Left renal cortex interstitium (tissue), 4 donors: ENCODE measurements at regions not wholly inside any gene's neighbourhood (a gene's known extent, or its start where the extent isn't known, plus 50 kb on each side); places are given as distances from the start of the nearest gene placed in this dataset.
"Not testable (repeated sequence)": the region's sequence is repeated elsewhere in the genome, so short reads cannot be mapped to it uniquely, and the experiment has no call there.

Experiments used
- DNase-seq, 4 donors: peaks; one replicate each; pipeline ENCODE4 v3.0.0-alpha.2; 2013; ENCODE audit warnings: low read depth in 4 of 4, low spot score in 2 of 4, missing footprints in 1 of 4

DNA sequence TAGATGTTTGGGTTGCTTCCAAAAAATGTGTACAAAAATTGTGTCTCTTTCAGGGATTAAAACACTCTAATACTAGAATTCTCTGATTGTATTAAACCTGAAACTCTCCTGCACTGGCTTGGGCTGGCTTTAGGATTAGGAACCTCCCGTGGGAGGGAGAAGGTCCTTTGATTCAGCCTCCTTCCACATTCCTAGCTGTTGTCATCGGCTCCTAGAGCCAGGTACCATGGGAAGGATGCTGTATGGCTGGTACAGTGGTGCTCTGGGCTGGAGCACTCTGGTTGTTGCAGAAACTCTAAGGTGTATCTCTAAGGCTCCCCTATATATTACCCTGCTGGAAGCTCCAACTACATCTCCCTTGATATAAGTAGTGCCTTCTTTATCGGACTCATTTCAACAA, 245.2 kb upstream of the FOXK1 start:
- no peak for DNase-seq

DNA sequence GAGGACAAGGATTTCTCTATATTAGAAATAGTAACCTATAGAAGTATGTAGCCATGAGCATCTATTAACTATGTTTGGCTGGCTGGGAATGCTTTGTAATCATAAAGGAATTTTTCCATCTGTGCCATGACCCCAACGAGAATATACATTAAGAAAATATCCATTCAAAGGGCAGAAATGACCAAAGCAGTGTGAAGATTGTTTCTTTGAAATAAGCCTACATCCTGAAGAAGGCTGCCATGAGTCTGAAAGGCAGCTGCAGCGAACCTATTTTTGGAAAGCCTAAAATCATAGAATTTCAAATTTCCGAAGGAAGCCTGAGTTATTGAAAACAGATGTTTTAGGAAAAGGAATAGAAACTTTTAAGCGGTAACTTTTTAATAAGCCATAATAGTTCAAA, 244.2 kb upstream of the FOXK1 start:
- DNase-seq: no peak

DNA sequence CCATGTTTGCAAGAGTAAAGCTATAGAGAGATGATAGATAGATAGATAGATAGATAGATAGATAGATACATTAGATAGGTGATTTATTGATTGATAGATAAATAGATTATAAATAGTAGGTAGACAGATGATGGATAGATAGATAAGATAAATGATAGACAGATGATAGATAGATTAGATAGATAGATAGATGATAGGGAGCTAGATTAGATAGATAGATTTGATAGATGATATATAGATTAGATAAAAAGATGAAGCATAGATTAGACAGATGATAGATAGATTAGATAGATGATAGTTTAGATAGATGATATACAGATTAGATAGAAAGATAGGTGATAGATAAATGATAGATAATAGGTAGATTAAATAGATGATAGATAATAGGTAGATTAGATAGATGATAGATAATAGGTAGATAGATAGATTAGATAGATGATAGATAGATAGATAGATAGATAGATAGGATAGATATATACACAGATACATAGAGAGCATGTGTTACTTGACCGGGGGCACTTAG, 243.3 kb upstream of the FOXK1 start:
- no peak for DNase-seq

- no peak for DNase-seq
Observed at GRCh38 chr7:4439444-4439843, 242.7 kb upstream of the FOXK1 start.

DNA sequence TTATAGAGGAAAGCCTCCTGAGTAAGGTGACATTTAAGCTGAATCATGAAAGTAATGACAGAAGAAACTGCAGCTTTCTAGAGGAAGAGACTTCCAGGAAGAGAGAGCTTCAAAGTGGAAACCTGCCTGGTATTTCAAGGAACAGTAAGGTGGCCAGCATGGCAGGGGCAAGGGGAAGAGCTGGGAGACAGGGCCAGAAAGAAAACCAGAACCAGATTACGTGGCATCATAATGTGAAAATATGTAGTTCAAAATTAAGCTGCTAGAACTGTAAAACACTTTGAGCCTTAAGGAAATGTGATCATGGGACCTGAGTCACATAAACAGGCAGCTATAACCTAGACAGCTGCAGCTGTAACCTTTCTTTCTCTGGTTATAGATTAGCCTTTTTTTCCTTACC, 238.0 kb upstream of the FOXK1 start:
- DNase-seq: no peak

- DNase-seq: no peak
Observed at GRCh38 chr7:4445777-4446176, 236.3 kb upstream of the FOXK1 start.

- DNase-seq: no peak
Observed at GRCh38 chr7:4449263-4449662, 232.8 kb upstream of the FOXK1 start.

GRCh38 chr7:4450483-4450882, 231.6 kb upstream of the FOXK1 start:
- no peak for DNase-seq

- DNase-seq: no peak
Observed at GRCh38 chr7:4460597-4460996, 221.5 kb upstream of the FOXK1 start.

- no peak for DNase-seq
Observed at GRCh38 chr7:4461531-4461930, 220.6 kb upstream of the FOXK1 start.

GRCh38 chr7:4468320-4469102, 213.6 kb upstream of the FOXK1 start:
- no peak for DNase-seq

DNA sequence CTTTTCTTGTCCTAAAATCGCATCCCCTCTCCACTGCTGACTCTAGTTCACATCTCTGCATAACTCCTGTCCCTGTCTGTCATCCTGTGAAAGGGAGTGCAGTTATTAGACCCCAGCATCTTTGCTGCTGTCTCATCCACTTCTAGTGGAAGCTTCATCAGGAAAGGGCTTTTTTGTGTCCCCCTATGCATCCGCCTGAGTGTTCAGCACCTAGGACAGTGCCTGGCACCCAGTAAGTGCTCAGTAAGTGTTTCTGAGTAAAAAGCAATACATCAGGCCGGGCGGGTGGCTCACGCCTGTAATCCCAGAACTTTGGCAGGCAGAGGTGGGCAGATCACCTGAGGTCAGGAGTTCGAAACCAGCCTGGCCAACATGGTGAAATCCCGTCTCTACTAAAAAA, 211.8 kb upstream of the FOXK1 start:
- no peak for DNase-seq

- no peak for DNase-seq
Observed at GRCh38 chr7:4472728-4473127, 209.4 kb upstream of the FOXK1 start.

DNA sequence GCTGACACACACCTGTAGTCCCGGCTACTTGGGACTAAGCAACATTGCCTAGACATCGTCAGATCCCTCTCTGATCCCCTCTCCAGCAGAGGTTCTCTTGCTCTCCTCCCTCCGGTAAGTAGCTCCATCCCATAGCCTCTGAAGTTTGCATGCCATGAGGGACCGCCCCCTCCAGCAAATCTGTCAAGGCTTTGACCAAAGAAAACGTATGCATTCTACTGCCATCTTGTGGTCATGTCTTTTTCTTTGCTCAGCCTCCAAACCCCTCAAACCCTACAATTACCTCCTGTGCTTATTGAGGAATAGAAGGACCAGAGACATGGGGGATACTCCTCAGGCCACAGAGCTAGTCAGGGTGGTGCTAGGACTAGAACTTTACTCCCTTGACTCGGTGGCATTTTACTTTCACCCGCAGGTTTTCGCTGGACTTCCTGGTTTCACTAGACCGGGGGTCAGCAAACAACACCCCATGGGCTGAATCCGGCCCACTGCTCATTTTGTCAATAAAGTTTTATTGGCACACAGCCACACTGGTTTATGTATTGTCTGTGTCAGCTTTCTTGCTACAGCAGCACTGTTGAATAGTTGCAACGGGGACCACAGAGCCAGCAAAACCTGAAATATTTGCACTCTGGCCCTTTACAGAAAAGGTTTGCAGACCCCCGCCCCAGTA, 202.6 kb upstream of the FOXK1 start:
- peak in 1 of 4 donors; percentile 16 for DNase-seq

DNA sequence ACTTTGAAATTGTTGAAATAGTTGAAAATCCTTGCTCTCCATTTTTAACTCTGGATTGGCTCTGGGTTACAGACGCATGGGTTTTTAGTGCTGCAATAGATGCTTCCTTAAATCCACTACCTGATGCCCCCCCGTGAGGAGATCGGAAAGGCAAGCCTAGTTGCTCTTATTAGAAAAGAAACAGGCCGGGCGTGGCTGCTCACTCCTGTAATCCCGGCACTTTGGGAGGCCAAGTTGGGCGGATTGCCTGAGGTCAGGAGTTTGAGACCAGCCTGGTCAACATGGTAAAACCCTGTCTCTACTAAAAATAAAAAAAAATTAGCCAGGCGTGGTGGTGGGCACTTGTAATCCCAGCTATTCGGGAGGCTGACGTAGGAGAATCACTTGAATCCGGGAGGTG, 202.0 kb upstream of the FOXK1 start:
- not testable (repeated sequence) for DNase-seq

DNA sequence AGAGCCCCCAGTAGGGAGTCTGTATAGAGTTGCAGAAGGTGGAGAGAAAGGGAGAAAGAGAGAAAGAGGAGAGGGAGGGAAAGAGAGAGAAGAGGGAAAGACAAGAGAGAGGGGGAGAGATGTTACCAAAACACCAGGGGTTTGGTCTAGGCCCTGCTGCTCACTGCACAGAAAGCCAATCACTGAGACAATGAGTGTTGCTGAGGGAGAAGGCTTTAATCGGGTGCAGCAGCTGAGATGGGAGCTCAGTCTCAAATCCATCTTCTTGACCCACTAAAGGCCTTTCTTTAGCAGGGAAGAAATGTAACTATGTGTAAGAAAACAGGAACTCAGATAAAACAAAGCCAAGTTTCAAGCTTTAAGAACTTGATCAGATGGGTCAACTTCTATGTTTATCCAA, 198.2 kb upstream of the FOXK1 start:
- no peak for DNase-seq

GRCh38 chr7:4484545-4484944, 197.6 kb upstream of the FOXK1 start:
- no peak for DNase-seq

DNA sequence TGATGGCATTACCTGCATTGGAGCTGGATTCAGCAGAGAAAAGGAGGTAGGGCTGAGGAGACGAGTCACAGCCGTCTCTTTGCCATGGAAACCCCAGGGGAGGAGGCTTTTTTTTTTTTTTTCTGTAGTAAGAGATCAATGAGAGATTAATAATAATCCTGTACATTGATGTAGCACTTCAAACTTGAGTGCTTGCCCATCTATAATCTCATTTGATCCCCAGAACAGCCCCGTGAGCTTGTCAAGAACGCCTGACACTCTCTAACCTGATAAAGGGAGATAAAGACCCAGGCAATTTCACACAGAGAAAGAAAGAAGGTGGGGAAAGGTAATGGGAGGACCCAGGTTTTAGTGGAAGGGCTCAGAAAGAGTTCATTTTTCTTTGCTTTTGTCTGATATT, 195.2 kb upstream of the FOXK1 start:
- DNase-seq: no peak

DNA sequence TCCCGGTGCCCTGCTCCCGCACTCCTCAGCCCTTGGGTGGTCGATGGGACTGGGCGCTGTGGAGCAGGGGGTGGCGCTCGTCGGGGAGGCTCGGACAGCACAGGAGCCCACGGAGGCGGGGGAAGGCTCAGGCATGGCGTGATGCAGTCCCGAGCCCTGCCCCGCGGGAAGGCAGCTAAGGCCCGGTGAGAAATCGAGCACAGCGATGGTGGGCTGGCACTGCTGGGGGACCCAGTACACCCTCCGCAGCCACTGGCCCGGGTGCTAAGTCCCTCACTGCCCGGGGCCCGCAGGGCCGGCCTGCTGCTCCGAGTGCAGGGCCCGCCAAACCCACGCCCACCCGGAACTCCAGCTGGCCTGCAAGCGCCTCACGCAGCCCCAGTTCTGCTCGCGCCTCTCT, 185.2 kb upstream of the FOXK1 start:
- not testable (repeated sequence) for DNase-seq

DNA sequence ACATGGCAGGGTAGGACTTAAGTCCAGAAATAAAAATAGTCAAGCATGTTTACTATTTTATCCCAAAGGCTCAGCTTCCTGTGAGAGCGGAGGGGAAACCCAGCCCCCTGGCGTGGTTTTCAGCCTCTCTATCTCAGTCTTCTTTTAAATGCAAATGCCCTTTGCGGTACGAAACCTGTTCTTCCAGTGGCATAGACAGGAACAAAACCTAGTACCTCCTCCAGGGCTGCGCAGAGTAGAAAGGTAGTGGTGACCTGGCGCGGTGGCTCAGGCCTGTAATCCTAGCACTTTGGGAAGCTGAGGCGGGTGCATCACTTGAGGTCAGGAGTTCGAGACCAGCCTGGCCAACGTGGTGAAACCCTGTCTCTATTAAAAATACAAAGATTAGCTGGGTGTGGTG, 181.3 kb upstream of the FOXK1 start:
- no peak for DNase-seq

DNA sequence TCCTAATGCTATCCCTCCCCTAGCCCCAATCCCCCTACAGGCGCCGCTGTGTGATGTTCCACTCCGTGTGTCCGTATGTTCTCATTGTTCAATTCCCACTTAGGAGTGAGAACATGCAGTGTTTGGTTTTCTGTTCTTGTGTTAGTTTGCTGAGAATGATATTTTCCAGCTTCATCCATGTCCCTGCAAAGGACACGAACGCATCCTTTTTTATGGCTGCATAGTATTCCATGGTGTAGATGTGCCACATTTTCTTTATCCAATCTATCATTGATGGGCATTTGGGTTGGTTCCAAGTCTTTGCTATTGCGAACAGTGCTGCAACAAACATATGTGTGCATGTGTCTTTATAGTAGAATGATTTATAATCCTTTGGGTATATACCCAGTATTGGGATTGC, 174.2 kb upstream of the FOXK1 start:
- not testable (repeated sequence) for DNase-seq

- no peak for DNase-seq
Observed at GRCh38 chr7:4513450-4513849, 168.6 kb upstream of the FOXK1 start.
